ENCODE measurements at regions not wholly inside any gene's neighbourhood (a gene's known extent, or its start where the extent isn't known, plus 50 kb on each side); places are given as distances from the start of the nearest gene placed in this dataset.
"Not testable (repeated sequence)": the region's sequence is repeated elsewhere in the genome, so short reads cannot be mapped to it uniquely, and the experiment has no call there.

GRCh38 chr2:221747289-221747972, 175.3 kb upstream of the EPHA4 start:
- no peak for DNase-seq
- in situ Hi-C loops (cut with MboI; ENCODE audit: low pct_unique_long_range_greater_than_20kb, low sequenced_read_pairs), result no loop called here

GRCh38 chr2:221741496-221742211, 169.6 kb upstream of the EPHA4 start:
- in situ Hi-C loops (cut with MboI; ENCODE audit: low pct_unique_long_range_greater_than_20kb, low sequenced_read_pairs), result no loop called here
- DNase-seq, result no peak

GRCh38 chr2:221731432-221732145, 159.5 kb upstream of the EPHA4 start:
- in situ Hi-C loops (cut with MboI; ENCODE audit: low pct_unique_long_range_greater_than_20kb, low sequenced_read_pairs), result no loop called here
- DNase-seq, result no peak

- in situ Hi-C loops (cut with MboI; ENCODE audit: low pct_unique_long_range_greater_than_20kb, low sequenced_read_pairs), result no loop called here
- DNase-seq, result peak; percentile 1
Observed at GRCh38 chr2:221726894-221727513, 154.9 kb upstream of the EPHA4 start.

- in situ Hi-C loops (cut with MboI; ENCODE audit: low pct_unique_long_range_greater_than_20kb, low sequenced_read_pairs), result no loop called here
- peak; percentile 17 for DNase-seq
Observed at GRCh38 chr2:221724631-221725203, 152.6 kb upstream of the EPHA4 start.

DNA sequence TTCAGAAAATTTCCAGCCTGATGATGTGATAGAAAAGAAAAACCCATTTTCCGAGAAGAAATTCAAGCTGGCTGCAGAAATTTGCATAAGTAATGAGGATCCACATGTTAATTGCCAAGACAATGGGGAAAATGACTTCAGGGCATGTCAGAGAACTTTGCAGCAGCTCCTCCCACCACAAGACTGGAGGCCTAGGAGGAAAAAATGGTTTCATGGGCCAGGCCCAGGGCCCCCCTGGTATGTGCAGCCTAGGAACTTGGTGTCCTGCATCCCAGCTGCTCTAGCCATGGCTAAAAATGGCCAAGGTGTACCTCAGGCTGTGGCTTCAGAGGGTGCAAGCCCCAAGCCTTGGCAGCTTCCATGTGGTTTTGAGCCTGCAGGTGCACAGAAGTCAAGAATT, 152.0 kb upstream of the EPHA4 start:
- in situ Hi-C loops (cut with MboI; ENCODE audit: low pct_unique_long_range_greater_than_20kb, low sequenced_read_pairs); DNase-seq: not testable (repeated sequence)

GRCh38 chr2:221716426-221717303, 144.6 kb upstream of the EPHA4 start:
- DNase-seq, result no peak
- in situ Hi-C loops (cut with MboI; ENCODE audit: low pct_unique_long_range_greater_than_20kb, low sequenced_read_pairs), result no loop called here

- in situ Hi-C loops (cut with MboI; ENCODE audit: low pct_unique_long_range_greater_than_20kb, low sequenced_read_pairs), result no loop called here
- no peak for DNase-seq
Observed at GRCh38 chr2:221715523-221716247, 143.6 kb upstream of the EPHA4 start.

GRCh38 chr2:221710744-221711143, 138.6 kb upstream of the EPHA4 start:
- no peak for DNase-seq
- in situ Hi-C loops (cut with MboI; ENCODE audit: low pct_unique_long_range_greater_than_20kb, low sequenced_read_pairs), result no loop called here

DNA sequence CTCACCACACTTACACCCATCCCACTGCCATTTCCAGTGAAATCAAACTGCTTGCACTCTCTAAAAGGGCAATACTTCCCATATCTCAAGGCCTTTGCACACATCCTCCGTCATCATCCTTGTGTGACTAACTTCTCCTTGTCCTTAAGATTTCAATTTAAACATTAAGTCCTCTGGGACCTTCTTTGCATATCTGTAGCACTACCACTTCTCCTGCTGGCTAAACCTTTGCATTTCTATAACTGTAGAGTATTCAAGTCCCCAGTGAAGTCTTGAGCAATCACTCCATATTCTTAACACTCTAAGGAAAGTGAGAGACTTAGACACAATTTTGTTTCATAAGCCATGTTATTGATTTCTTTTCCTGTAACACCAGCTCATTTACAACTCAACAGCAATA, 136.8 kb upstream of the EPHA4 start:
- no peak for DNase-seq
- in situ Hi-C loops (cut with MboI; ENCODE audit: low pct_unique_long_range_greater_than_20kb, low sequenced_read_pairs), result no loop called here

- in situ Hi-C loops (cut with MboI; ENCODE audit: low pct_unique_long_range_greater_than_20kb, low sequenced_read_pairs), result no loop called here
- no peak for DNase-seq
Observed at GRCh38 chr2:221705185-221705877, 133.2 kb upstream of the EPHA4 start.

DNA sequence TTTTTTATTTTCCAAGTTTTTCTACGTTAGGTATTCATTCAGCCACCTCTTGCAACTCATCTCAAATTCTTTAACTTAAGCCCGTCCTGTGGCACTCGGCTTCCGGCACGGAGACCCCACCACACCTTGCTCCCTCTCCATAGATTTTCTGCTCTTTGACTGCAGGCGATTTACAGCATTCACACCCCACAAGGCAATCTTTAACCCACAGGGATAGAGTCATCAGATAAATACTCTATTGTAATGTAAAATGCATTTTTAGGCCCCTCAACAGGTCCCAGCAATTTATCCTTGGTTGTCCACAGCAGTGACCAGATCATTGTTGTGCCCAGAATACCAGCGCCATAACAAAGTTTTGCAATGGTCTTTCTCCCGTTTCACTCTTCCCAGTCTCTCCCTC, 132.3 kb upstream of the EPHA4 start:
- in situ Hi-C loops (cut with MboI; ENCODE audit: low pct_unique_long_range_greater_than_20kb, low sequenced_read_pairs), result no loop called here
- no peak for DNase-seq

DNA sequence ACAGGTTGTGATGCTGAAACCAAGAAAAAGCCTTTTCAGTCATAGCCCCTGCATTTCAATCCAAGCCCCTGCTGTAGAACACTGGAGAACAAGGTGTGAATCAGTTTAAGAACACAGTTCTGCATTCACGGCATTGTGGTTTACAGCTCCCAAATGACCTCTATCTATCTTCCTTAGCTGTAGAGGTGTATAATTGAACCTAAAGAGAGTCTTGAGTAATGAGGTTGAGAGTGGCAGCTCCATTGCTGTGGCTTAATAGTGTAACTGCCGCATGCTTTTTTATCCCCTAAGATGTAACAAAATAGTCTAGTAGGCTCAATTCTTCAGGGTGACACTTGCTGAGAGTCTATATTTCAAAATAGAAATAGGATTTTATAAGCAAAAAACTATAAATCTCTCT, 121.3 kb upstream of the EPHA4 start:
- no peak for DNase-seq

DNA sequence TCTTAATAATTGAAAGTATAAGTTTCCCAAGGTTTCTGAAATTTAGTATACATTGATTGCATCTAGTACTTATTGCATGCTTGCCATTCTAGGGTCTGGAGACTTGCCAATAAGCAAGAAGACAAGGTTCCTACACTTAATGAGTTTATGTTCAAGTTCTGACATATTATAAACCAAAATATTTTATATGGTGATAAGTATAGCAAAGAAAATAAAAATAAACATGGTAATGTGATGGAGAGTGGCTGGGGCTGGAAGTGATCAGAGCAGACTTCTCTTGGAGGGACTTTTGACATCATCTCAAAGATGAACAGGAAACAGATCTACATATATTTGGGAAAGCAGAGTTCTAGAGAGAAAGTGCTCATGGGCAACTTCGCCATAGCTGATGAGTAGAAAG, 119.5 kb upstream of the EPHA4 start:
- DNase-seq, result no peak

More for the DNA sequence above, 121.3 kb upstream of the EPHA4 start:
- in situ Hi-C loops (cut with MboI; ENCODE audit: low pct_unique_long_range_greater_than_20kb, low sequenced_read_pairs), result no loop called here

DNA sequence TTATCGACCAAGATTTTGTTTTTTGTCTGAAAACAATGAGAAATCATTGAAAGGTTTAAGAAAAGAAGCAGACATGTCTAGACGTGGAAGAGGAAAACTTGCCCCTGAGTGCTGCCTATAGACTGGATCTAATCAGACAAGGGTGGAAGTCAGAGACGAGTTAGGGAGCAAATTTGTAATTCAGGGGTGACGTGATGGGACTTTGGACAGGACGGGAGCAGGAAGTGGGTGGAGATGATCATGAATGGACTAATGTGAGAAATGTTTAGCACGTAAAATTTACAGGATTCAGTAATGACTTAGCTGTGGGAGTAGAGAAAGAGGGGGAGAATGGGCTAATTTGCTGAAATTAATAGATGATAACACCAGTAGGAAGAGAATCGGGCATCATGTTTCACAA, 117.0 kb upstream of the EPHA4 start:
- no peak for DNase-seq
- in situ Hi-C loops (cut with MboI; ENCODE audit: low pct_unique_long_range_greater_than_20kb, low sequenced_read_pairs), result no loop called here

More for the DNA sequence above, 119.5 kb upstream of the EPHA4 start:
- in situ Hi-C loops (cut with MboI; ENCODE audit: low pct_unique_long_range_greater_than_20kb, low sequenced_read_pairs), result no loop called here

GRCh38 chr2:221680548-221680947, 108.4 kb upstream of the EPHA4 start:
- in situ Hi-C loops (cut with MboI; ENCODE audit: low pct_unique_long_range_greater_than_20kb, low sequenced_read_pairs), result no loop called here
- DNase-seq, result no peak

DNA sequence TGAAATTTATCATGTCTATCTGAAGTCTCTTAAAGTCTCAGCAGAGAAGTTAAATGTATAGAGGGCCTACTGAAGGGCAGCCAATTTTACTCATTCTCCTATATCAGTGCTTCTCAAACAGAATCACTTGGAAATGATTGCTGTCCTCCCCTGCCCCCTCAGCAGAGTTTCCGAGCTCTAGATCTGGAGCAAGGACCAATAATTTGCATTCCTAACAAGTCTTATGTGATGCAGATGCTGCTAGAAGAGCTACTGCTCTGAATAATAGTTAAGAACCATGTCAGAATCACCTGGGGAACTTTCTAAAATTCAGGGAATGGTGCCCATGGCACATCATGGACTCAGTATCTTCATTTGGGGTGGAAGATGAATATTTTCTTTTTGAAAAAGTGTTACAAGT, 105.6 kb upstream of the EPHA4 start:
- DNase-seq, result no peak
- in situ Hi-C loops (cut with MboI; ENCODE audit: low pct_unique_long_range_greater_than_20kb, low sequenced_read_pairs), result no loop called here

Data from KBM-7 (cell line).